ENCODE measurements at regions not wholly inside any gene's neighbourhood (a gene's known extent, or its start where the extent isn't known, plus 50 kb on each side); places are given as distances from the start of the nearest gene placed in this dataset.
"Not testable (repeated sequence)": the region's sequence is repeated elsewhere in the genome, so short reads cannot be mapped to it uniquely, and the experiment has no call there.

- H3K9me3 ChIP-seq (replicated peaks in 1 of 3) = no peaks in the 10 kb centered on the region
- 84 to 95% (median 88%) methylated on average over 1 of the region's 1 CpG for WGBS, 4 donors
- H3K36me3 ChIP-seq (replicated peaks in 1 of 2) = no peaks in the 10 kb centered on the region
- no peaks in the 10 kb centered on the region for H3K27me3 ChIP-seq
- intact Hi-C loops (cut with DNase I) = no loop called here
- DNase-seq = no peak
- H3K4me1 ChIP-seq (replicated peaks in 1 of 2) = peaks cover 5 to 8% of the 10 kb centered on the region in 2 donors
- no peak overlapping the region for H3K27ac ChIP-seq
- TF ChIP-seq CTCF (IDR thresholded peaks at IDR 0.05) (no peak), POLR2A (IDR thresholded peaks at IDR 0.05) (no peak)
- no peak overlapping the region for H3K4me3 ChIP-seq
Measured at GRCh38 chr1:173388352-173388751, 88.8 kb upstream of the PRDX6 start.

GRCh38 chr1:173392895-173393658, 84.1 kb upstream of the PRDX6 start:
- Histone ChIP-seq H3K4me3 (no peak overlapping the region), H3K27me3 (no peaks in the 10 kb centered on the region), H3K36me3 (replicated peaks in 1 of 2) (no peaks in the 10 kb centered on the region), H3K27ac (peak overlapping the region in 1 of 5 donors; percentile 11), H3K4me1 (replicated peaks in 1 of 2) (peaks cover 5 to 10% of the 10 kb centered on the region in 2 donors), H3K9me3 (replicated peaks in 1 of 3) (no peaks in the 10 kb centered on the region)
- TF ChIP-seq POLR2A (IDR thresholded peaks at IDR 0.05) (no peak), CTCF (IDR thresholded peaks at IDR 0.05) (no peak)
- DNase-seq = peak; percentile 40 to 83 (median 67)
- WGBS, 4 donors = 52 to 64% (median 55%) methylated on average over 8 of the region's 8 CpGs
- intact Hi-C loops (cut with DNase I) = no loop called here

GRCh38 chr1:173393659-173394000, 83.5 kb upstream of the PRDX6 start:
- H3K27me3 ChIP-seq = no peaks in the 10 kb centered on the region
- WGBS, 4 donors = 72 to 88% (median 76%) methylated on average over 1 of the region's 1 CpG
- TF ChIP-seq CTCF (IDR thresholded peaks at IDR 0.05) = no peak
- TF ChIP-seq POLR2A (IDR thresholded peaks at IDR 0.05) = no peak
- intact Hi-C loops (cut with DNase I) = no loop called here
- H3K9me3 ChIP-seq (replicated peaks in 1 of 3) = no peaks in the 10 kb centered on the region
- no peak for DNase-seq
- H3K36me3 ChIP-seq (replicated peaks in 1 of 2) = no peaks in the 10 kb centered on the region
- H3K4me3 ChIP-seq = no peak overlapping the region
- H3K4me1 ChIP-seq (replicated peaks in 1 of 2) = peaks cover 5 to 10% of the 10 kb centered on the region in 2 donors
- no peak overlapping the region for H3K27ac ChIP-seq

GRCh38 chr1:173394813-173395212, 82.3 kb upstream of the PRDX6 start:
- DNase-seq; intact Hi-C loops (cut with DNase I); H3K4me3 ChIP-seq; H3K4me1 ChIP-seq (replicated peaks in 1 of 2); H3K9me3 ChIP-seq (replicated peaks in 1 of 3); H3K27me3 ChIP-seq; H3K27ac ChIP-seq; H3K36me3 ChIP-seq (replicated peaks in 1 of 2): not testable (repeated sequence)

- intact Hi-C loops (cut with DNase I) = no loop called here
- Histone ChIP-seq H3K4me3 (no peak overlapping the region), H3K4me1 (replicated peaks in 1 of 2) (peaks cover 5 to 10% of the 10 kb centered on the region in 2 donors), H3K27ac (no peak overlapping the region), H3K27me3 (no peaks in the 10 kb centered on the region), H3K9me3 (replicated peaks in 1 of 3) (no peaks in the 10 kb centered on the region), H3K36me3 (replicated peaks in 1 of 2) (no peaks in the 10 kb centered on the region)
- no peak for TF ChIP-seq CTCF (IDR thresholded peaks at IDR 0.05)
- TF ChIP-seq POLR2A (IDR thresholded peaks at IDR 0.05) = no peak
- DNase-seq = no peak
Measured at GRCh38 chr1:173395762-173396161, 81.4 kb upstream of the PRDX6 start.

Data from adrenal gland (tissue), 9 donors.